K562 (cell line): ENCODE measurements at regions not wholly inside any gene's neighbourhood (a gene's known extent, or its start where the extent isn't known, plus 50 kb on each side); places are given as distances from the start of the nearest gene placed in this dataset.

ENCODE experiments used
- ATAC-seq: fragments of 200-7000 bp; cut with Tn5 transposase; 3 replicates; pipeline ENCODE4 v1.9.1; 2020; ENCODE audit warnings: moderate library complexity
- BruUV-seq: library from RNA; stranded (reverse); fragments of 400-500 nt; replicated peaks from 2 replicates; lab custom pipeline; 2021; lab: Mats Ljungman, UMichigan
- CTCF ChIA-PET: fragments of 300-600 bp; formaldehyde crosslinking; extraction: SDS; loops from one replicate; lab custom pipeline; 2021; ENCODE audit warnings: low intra/inter-chr PET ratio; lab: Yijun Ruan, JAX
- POLR2A ChIA-PET: fragments of 300-600, 350-650 bp; sonication (Branson Sonifier 250); formaldehyde crosslinking; extraction: SDS; loops from one replicate; lab custom pipeline; 2021; ENCODE audit warnings: antibody characterized with exemption, inconsistent platforms; lab: Yijun Ruan, JAX
- DNase-seq, 4 experiments: peaks; one replicate each; pipeline versions ENCODE4 v3.0.0 to v3.0.0-alpha.2; 2011 to 2018; ENCODE audit warnings: low spot score in 3 of 4, mixed read lengths in 3 of 4; ENCODE audit errors: extremely low read depth in 1 of 4
- FAIRE-seq: peaks from 2 replicates; lab custom pipeline; 2011; peaks lifted over from hg19 to GRCh38; lab: Jason Lieb, UNC
- H2AFZ ChIP-seq: 2 replicates; pipeline ENCODE4 v1.6.0; 2011; ENCODE audit warnings: low read depth, low read length, control low read depth, inconsistent platforms
- H3K27ac ChIP-seq: fragments of 200-600 bp; 3 replicates; pipeline ENCODE4 v1.8.0; 2011; ENCODE audit warnings: low read depth, mild to moderate bottlenecking, control low read depth, inconsistent platforms, low read length, moderate library complexity, mixed read lengths; ENCODE audit errors: extremely low read depth
- H3K27me3 ChIP-seq, 2 experiments: fragments of 300-600 bp in 1 of 2; 2 replicates in 1 of 2; 3 replicates in 1 of 2; pipeline versions ENCODE4 v1.6.0 to v1.8.0; 2011; ENCODE audit warnings: inconsistent platforms in 2 of 2, low read length in 2 of 2, mild to moderate bottlenecking in 1 of 2, mixed read lengths in 1 of 2, moderate library complexity in 1 of 2; ENCODE audit not compliant: control insufficient read depth in 2 of 2, insufficient read depth in 2 of 2
- H3K36me3 ChIP-seq: fragments of 300-600 bp; 3 replicates; pipeline ENCODE4 v1.8.0; 2011; ENCODE audit warnings: mild to moderate bottlenecking, low read length, inconsistent platforms; ENCODE audit not compliant: control insufficient read depth, insufficient read depth
- H3K4me1 ChIP-seq, 2 experiments: fragments of 200-600 bp in 1 of 2; replicated peaks in 1 of 2; 2 replicates in 1 of 2; 3 replicates in 1 of 2; pipeline versions ENCODE4 v1.5.1 to v1.8.0; 2011; ENCODE audit warnings: inconsistent platforms in 2 of 2, low read length in 2 of 2, mild to moderate bottlenecking in 1 of 2, mixed read lengths in 1 of 2, moderate library complexity in 1 of 2; ENCODE audit not compliant: control insufficient read depth in 2 of 2, insufficient read depth in 2 of 2
- H3K4me2 ChIP-seq: 2 replicates; pipeline ENCODE4 v1.6.1; 2011; ENCODE audit warnings: low read length, control low read depth, inconsistent platforms, mixed read lengths; ENCODE audit not compliant: insufficient read depth
- H3K4me3 ChIP-seq: fragments of 200-600 bp; sonication (generic), shearing (Covaris generic); 2 replicates; pipeline ENCODE4 v1.5.1; 2016; ENCODE audit warnings: control low read depth, inconsistent platforms
- H3K79me2 ChIP-seq: fragments of 200-600 bp; 3 replicates; pipeline ENCODE4 v1.8.0; 2011; ENCODE audit warnings: low read length, inconsistent platforms; ENCODE audit not compliant: control insufficient read depth, insufficient read depth
- H3K9ac ChIP-seq, 2 experiments: 2 replicates each; pipeline versions ENCODE4 v1.6.0 to v1.6.1; 2011; ENCODE audit warnings: low read depth in 2 of 2, low read length in 2 of 2, control low read depth in 1 of 2, inconsistent platforms in 1 of 2, mild to moderate bottlenecking in 1 of 2, mixed read lengths in 1 of 2; ENCODE audit not compliant: insufficient read depth in 1 of 2
- H3K9me1 ChIP-seq: one replicate; pipeline ENCODE4 v1.6.0; 2011; ENCODE audit warnings: inconsistent platforms, mild to moderate bottlenecking, low read length, moderate library complexity; ENCODE audit not compliant: control insufficient read depth, insufficient read depth
- H3K9me3 ChIP-seq: replicated peaks from 2 replicates; pipeline ENCODE4 v1.5.1; 2011; ENCODE audit warnings: low read depth, low read length, inconsistent platforms; ENCODE audit not compliant: control insufficient read depth, insufficient read depth
- H4K20me1 ChIP-seq: replicated peaks from 2 replicates; pipeline ENCODE4 v1.6.1; 2011; ENCODE audit warnings: low read length, inconsistent platforms, mixed read lengths; ENCODE audit not compliant: control insufficient read depth, insufficient read depth
- ADNP ChIP-seq: fragments of 200-800 bp; sonication (Bioruptor generic); IDR thresholded peaks from 2 replicates; pipeline ENCODE4 v1.6.1; 2016; ENCODE audit warnings: missing genetic modification characterization, missing compliant biosample characterization
- CXXC5 ChIP-seq: fragments of 250-450 bp; sonication (Bioruptor Pico); IDR thresholded peaks from 2 replicates; pipeline ENCODE4 v1.8.0; 2022; ENCODE audit warnings: inconsistent platforms, mild to moderate bottlenecking, moderate library complexity
- HMG20A ChIP-seq: fragments of 450-650 bp; formaldehyde crosslinking; conservative IDR thresholded peaks from 2 replicates; pipeline ENCODE4 v1.4.0; 2020; ENCODE audit warnings: mild to moderate bottlenecking, mixed read lengths
- HMG20B ChIP-seq: fragments of 250-450 bp; sonication (Bioruptor Pico); IDR thresholded peaks from 2 replicates; pipeline ENCODE4 v1.5.0; 2021; ENCODE audit warnings: mild to moderate bottlenecking
- HOXB6 ChIP-seq: fragments of 250-450 bp; sonication (Bioruptor Pico); IDR thresholded peaks from 2 replicates; pipeline ENCODE4 v1.5.1; 2022; ENCODE audit warnings: mild to moderate bottlenecking, borderline replicate concordance
- NONO ChIP-seq, 2 experiments: fragments of 200-400 bp in 1 of 2; fragments of 450-650 bp in 1 of 2; formaldehyde crosslinking in 1 of 2; IDR thresholded peaks; 2 replicates each; pipeline ENCODE4 v1.6.1; 2017; ENCODE audit warnings: low read depth in 2 of 2, mild to moderate bottlenecking in 2 of 2, moderate library complexity in 2 of 2, low read length in 1 of 2
- POLR2AphosphoS2 ChIP-seq: IDR thresholded peaks from 2 replicates; pipeline ENCODE4 v1.6.1; 2012; ENCODE audit warnings: low read length, improper control_type of control experiment
- RCOR1 ChIP-seq, 2 experiments: IDR thresholded peaks; 2 replicates each; pipeline ENCODE4 v1.6.1; 2012; ENCODE audit warnings: low read depth in 2 of 2, low read length in 2 of 2, borderline replicate concordance in 1 of 2, improper control_type of control experiment in 1 of 2
- SAFB ChIP-seq: fragments of 200-400 bp; formaldehyde crosslinking; IDR thresholded peaks from 2 replicates; pipeline ENCODE4 v1.6.1; 2017; ENCODE audit warnings: low read depth, low read length, borderline replicate concordance
- STAT5B ChIP-seq: fragments of 250-450 bp; sonication (Bioruptor Pico); IDR thresholded peaks from 2 replicates; pipeline ENCODE4 v1.8.0; 2021; ENCODE audit warnings: mild to moderate bottlenecking, inconsistent platforms
- ZHX1 ChIP-seq: fragments of 150-350 bp; conservative IDR thresholded peaks from 2 replicates; pipeline ENCODE4 v1.6.1; 2014; ENCODE audit warnings: low read length
- ZNF57 ChIP-seq: fragments of 450-650 bp; formaldehyde crosslinking; IDR thresholded peaks from 2 replicates; pipeline ENCODE4 v1.4.0; 2020; ENCODE audit warnings: mild to moderate bottlenecking, moderate library complexity
- ZNF75A ChIP-seq: fragments of 450-650 bp; formaldehyde crosslinking; IDR thresholded peaks from 2 replicates; pipeline ENCODE4 v1.4.0; 2020; ENCODE audit warnings: mild to moderate bottlenecking
- WGBS: fragments of 100-300 bp; shearing (Covaris generic); methylation state at CpG from one replicate; pipeline ENCODE4 v1.1.6; 2016; ENCODE audit warnings: low coverage, mixed read lengths; ENCODE audit not compliant: insufficient coverage; ENCODE audit errors: missing lambda C conversion rate; 5-methylcytosine and 5-hydroxymethylcytosine counted together
- in situ Hi-C: fragments of 300-500 bp; cut with MboI; formaldehyde crosslinking; loops from 4 replicates; pipeline ENCODE4 v1.15.0; 2018; ENCODE audit warnings: inconsistent platforms, mixed read lengths
- intact Hi-C: fragments of 100-400 bp; cut with micrococcal nuclease; formaldehyde crosslinking; loops from 2 replicates; pipeline ENCODE4 v1.14.2; 2022
- TF ChIP-seq, protein P1 (sequence below): sonication (generic); formaldehyde crosslinking; IDR thresholded peaks from 2 replicates; pipeline ENCODE4 v1.8.0; 2023; ENCODE audit warnings: mild to moderate bottlenecking, missing genetic modification reagents

GRCh38 chr2:6080932-6081753, 389.0 kb downstream of the SOX11 start:
- H4K20me1 ChIP-seq, result no peaks in the 10 kb centered on the region
- CTCF ChIA-PET, result no interaction called here
- POLR2A ChIA-PET, result no interaction called here

More at GRCh38 chr2:6080932-6081753, 389.0 kb downstream of the SOX11 start:
- Histone ChIP-seq H3K9me3 (no peaks in the 10 kb centered on the region), H3K9ac (no peak overlapping the region), H3K4me2 (no peak overlapping the region), H3K79me2 (no peaks in the 10 kb centered on the region)
- BruUV-seq, result no TSS peak
- in situ Hi-C loops, result no loop called here
- DNase-seq (no peak), ATAC-seq (no peak), FAIRE-seq (no peak)
- intact Hi-C loops, result no loop called here
- TF ChIP-seq ADNP (no peak), NONO (IDR thresholded peaks at IDR 0.05; ENCODE audit: low read depth in 2 of 2, low read length in 1 of 2) (no peak), ZNF57 (CRISPR knock-in tag) (no peak), POLR2AphosphoS2 (no peak), STAT5B (CRISPR knock-in tag) (no peak), RCOR1 (IDR thresholded peaks at IDR 0.05; ENCODE audit: borderline replicate concordance in 1 of 2, low read depth in 2 of 2, low read length in 2 of 2) (no peak), HMG20A (CRISPR knock-in tag) (no peak), HOXB6 (CRISPR knock-in tag) (no peak), HMG20B (CRISPR knock-in tag) (no peak), SAFB (no peak), ZNF75A (no peak), ZHX1 (no peak), CXXC5 (CRISPR knock-in tag) (no peak)
- TF ChIP-seq, protein P1, sequence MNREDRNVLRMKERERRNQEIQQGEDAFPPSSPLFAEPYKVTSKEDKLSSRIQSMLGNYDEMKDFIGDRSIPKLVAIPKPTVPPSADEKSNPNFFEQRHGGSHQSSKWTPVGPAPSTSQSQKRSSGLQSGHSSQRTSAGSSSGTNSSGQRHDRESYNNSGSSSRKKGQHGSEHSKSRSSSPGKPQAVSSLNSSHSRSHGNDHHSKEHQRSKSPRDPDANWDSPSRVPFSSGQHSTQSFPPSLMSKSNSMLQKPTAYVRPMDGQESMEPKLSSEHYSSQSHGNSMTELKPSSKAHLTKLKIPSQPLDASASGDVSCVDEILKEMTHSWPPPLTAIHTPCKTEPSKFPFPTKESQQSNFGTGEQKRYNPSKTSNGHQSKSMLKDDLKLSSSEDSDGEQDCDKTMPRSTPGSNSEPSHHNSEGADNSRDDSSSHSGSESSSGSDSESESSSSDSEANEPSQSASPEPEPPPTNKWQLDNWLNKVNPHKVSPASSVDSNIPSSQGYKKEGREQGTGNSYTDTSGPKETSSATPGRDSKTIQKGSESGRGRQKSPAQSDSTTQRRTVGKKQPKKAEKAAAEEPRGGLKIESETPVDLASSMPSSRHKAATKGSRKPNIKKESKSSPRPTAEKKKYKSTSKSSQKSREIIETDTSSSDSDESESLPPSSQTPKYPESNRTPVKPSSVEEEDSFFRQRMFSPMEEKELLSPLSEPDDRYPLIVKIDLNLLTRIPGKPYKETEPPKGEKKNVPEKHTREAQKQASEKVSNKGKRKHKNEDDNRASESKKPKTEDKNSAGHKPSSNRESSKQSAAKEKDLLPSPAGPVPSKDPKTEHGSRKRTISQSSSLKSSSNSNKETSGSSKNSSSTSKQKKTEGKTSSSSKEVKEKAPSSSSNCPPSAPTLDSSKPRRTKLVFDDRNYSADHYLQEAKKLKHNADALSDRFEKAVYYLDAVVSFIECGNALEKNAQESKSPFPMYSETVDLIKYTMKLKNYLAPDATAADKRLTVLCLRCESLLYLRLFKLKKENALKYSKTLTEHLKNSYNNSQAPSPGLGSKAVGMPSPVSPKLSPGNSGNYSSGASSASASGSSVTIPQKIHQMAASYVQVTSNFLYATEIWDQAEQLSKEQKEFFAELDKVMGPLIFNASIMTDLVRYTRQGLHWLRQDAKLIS, result no peak
- TF ChIP-seq, all 486 proteins: peak for 0
- H3K4me1 ChIP-seq, result no peaks in the 10 kb centered on the region
- H3K27ac ChIP-seq, result no peak overlapping the region
- no peaks in the 10 kb centered on the region for H3K27me3 ChIP-seq
- WGBS, result 1% methylated on average over 21 of the region's 22 CpGs
- no peak overlapping the region for H2AFZ ChIP-seq
- H3K4me3 ChIP-seq, result no peak overlapping the region
- H3K9me1 ChIP-seq, result no peaks in the 10 kb centered on the region
- no peaks in the 10 kb centered on the region for H3K36me3 ChIP-seq
